Activated T-cell treated with anti-CD3 and anti-CD28 coated beads, Interleukin-2, amount 50 U/mL, for 48 hours (primary cell): ENCODE measurements at regions not wholly inside any gene's neighbourhood (a gene's known extent, or its start where the extent isn't known, plus 50 kb on each side); places are given as distances from the start of the nearest gene placed in this dataset.
"Not testable (repeated sequence)": the region's sequence is repeated elsewhere in the genome, so short reads cannot be mapped to it uniquely, and the experiment has no call there.

Source experiments
- DNase-seq, 2 experiments: peaks; one replicate each; pipeline ENCODE4 v3.0.0-alpha.2; 2020

GRCh38 chr4:79850626-79851025 is 222.4 kb downstream of the ANTXR2 start:
- no peak for DNase-seq

GRCh38 chr4:79848329-79848728 is 224.7 kb downstream of the ANTXR2 start:
- DNase-seq: no peak

- DNase-seq: no peak
Observed at GRCh38 chr4:79847411-79847810, 225.6 kb downstream of the ANTXR2 start.

- DNase-seq: no peak
Observed at GRCh38 chr4:79842162-79842561, 230.9 kb downstream of the ANTXR2 start.

- DNase-seq: no peak
Observed at GRCh38 chr4:79833857-79834256, 239.2 kb downstream of the ANTXR2 start.

GRCh38 chr4:79831701-79832514 is 241.1 kb downstream of the ANTXR2 start:
- DNase-seq: no peak

GRCh38 chr4:79831119-79831528 is 241.9 kb downstream of the ANTXR2 start:
- DNase-seq: no peak

- no peak for DNase-seq
Observed at GRCh38 chr4:79827283-79827682, 245.7 kb downstream of the ANTXR2 start.

GRCh38 chr4:79823148-79823763 is 249.8 kb downstream of the ANTXR2 start:
- no peak for DNase-seq

- DNase-seq: no peak
Observed at GRCh38 chr4:79820427-79820826, 252.6 kb downstream of the ANTXR2 start.

GRCh38 chr4:79807933-79808332 is 265.1 kb downstream of the ANTXR2 start:
- not testable (repeated sequence) for DNase-seq

- DNase-seq: no peak
Observed at GRCh38 chr4:79798047-79798446, 275.0 kb downstream of the ANTXR2 start.

GRCh38 chr4:79796948-79797347 is 276.1 kb downstream of the ANTXR2 start:
- DNase-seq: no peak

- DNase-seq: no peak
Observed at GRCh38 chr4:79788884-79789283, 284.1 kb downstream of the ANTXR2 start.

- DNase-seq: no peak
Observed at GRCh38 chr4:79780129-79780528, 292.9 kb downstream of the ANTXR2 start.

- DNase-seq: no peak
Observed at GRCh38 chr4:79772510-79772909, 300.5 kb downstream of the ANTXR2 start.

- no peak for DNase-seq
Observed at GRCh38 chr4:79764120-79764519, 308.9 kb downstream of the ANTXR2 start.

- no peak for DNase-seq
Observed at GRCh38 chr4:79763486-79764075, 309.4 kb downstream of the ANTXR2 start.

- DNase-seq: no peak
Observed at GRCh38 chr4:79759793-79760192, 313.2 kb downstream of the ANTXR2 start.

- no peak for DNase-seq
Observed at GRCh38 chr4:79757600-79757999, 315.4 kb downstream of the ANTXR2 start.

- DNase-seq: no peak
Observed at GRCh38 chr4:79756140-79756895, 316.7 kb downstream of the ANTXR2 start.

GRCh38 chr4:79748835-79749234 is 324.2 kb downstream of the ANTXR2 start:
- no peak for DNase-seq

- no peak for DNase-seq
Observed at GRCh38 chr4:79747252-79747651, 325.8 kb downstream of the ANTXR2 start.
